BJ (cell line): ENCODE measurements at regions not wholly inside any gene's neighbourhood (a gene's known extent, or its start where the extent isn't known, plus 50 kb on each side); places are given as distances from the start of the nearest gene placed in this dataset.

Experiments
- CTCF ChIA-PET: fragments of 350-600 bp; formaldehyde crosslinking; extraction: SDS; loops from one replicate; lab custom pipeline; 2021; ENCODE audit warnings: antibody characterized with exemption, inconsistent platforms; lab: Yijun Ruan, JAX
- POLR2A ChIA-PET: fragments of 300-600 bp; sonication (Branson Sonifier 250); formaldehyde crosslinking; extraction: SDS; loops from one replicate; lab custom pipeline; 2021; ENCODE audit warnings: antibody characterized with exemption; lab: Charles Lee
- DNase-seq: peaks from one replicate; pipeline ENCODE4 v3.0.0-alpha.2; 2011; ENCODE audit warnings: low read depth
- H3K27me3 ChIP-seq: 2 replicates; pipeline ENCODE4 v1.6.0; 2011; ENCODE audit warnings: low read length; ENCODE audit not compliant: control insufficient read depth, insufficient read depth
- H3K36me3 ChIP-seq: 2 replicates; pipeline ENCODE4 v1.5.1; 2011; ENCODE audit warnings: low read length; ENCODE audit not compliant: control insufficient read depth, insufficient read depth
- H3K4me3 ChIP-seq: 2 replicates; pipeline ENCODE4 v1.5.1; 2011; ENCODE audit warnings: low read depth, mild to moderate bottlenecking, control low read depth, low read length
- CTCF ChIP-seq: IDR thresholded peaks from 2 replicates; pipeline ENCODE4 v1.5.1; 2011; ENCODE audit warnings: low read depth, mild to moderate bottlenecking, control low read depth, inconsistent platforms, low read length, moderate library complexity; ENCODE audit not compliant: insufficient read depth

DNA sequence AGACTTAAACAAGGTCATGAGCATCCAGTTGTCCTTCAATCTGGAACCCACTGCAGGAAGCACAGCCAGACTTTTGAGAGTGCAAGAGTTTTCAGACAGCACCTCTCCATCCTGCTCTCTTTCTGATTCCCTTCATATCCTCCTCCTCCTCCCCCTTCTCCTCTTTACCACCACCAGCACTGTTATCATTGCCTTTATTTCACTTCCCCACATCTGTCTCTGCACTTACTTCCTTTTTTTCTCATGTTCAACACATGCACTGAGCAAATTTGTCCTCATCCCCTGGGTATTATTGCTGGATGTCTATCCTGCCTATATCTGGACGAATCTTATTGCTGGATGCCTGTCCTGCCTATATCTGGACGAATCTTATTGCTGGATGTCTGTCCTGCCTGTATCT lies 554.8 kb downstream of the DHX35 start:
- H3K4me3 ChIP-seq, result no peak overlapping the region
- CTCF ChIA-PET, result no interaction called here

DNA sequence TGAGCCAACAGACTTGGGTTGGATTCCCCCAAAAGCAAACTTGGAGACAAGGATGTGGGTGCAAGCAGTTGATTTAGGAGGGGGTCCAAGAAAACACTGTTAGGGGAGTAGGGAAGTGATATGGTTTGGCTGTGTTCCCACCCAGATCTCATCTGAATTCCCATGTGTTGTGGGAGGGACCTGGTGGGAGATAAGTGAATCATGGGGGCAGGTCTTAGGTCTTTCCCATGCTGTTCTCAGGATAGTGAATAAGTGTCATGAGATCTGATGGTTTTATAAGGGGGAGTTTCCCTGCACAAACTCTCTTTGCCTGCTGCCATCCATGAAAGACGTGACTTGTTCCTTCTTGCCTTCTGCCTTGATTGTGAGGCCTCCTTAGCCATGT lies 542.6 kb downstream of the DHX35 start:
- no peak for DNase-seq
- no peak overlapping the region for H3K4me3 ChIP-seq
- TF ChIP-seq CTCF, result no peak
- no peaks in the 10 kb centered on the region for H3K36me3 ChIP-seq
- POLR2A ChIA-PET, result no interaction called here
- CTCF ChIA-PET, result no interaction called here
- no peaks in the 10 kb centered on the region for H3K27me3 ChIP-seq

More for the DNA sequence above, 554.8 kb downstream of the DHX35 start:
- POLR2A ChIA-PET, result no interaction called here
- Histone ChIP-seq H3K27me3 (no peaks in the 10 kb centered on the region), H3K36me3 (no peaks in the 10 kb centered on the region)
- no peak for DNase-seq
- no peak for TF ChIP-seq CTCF

DNA sequence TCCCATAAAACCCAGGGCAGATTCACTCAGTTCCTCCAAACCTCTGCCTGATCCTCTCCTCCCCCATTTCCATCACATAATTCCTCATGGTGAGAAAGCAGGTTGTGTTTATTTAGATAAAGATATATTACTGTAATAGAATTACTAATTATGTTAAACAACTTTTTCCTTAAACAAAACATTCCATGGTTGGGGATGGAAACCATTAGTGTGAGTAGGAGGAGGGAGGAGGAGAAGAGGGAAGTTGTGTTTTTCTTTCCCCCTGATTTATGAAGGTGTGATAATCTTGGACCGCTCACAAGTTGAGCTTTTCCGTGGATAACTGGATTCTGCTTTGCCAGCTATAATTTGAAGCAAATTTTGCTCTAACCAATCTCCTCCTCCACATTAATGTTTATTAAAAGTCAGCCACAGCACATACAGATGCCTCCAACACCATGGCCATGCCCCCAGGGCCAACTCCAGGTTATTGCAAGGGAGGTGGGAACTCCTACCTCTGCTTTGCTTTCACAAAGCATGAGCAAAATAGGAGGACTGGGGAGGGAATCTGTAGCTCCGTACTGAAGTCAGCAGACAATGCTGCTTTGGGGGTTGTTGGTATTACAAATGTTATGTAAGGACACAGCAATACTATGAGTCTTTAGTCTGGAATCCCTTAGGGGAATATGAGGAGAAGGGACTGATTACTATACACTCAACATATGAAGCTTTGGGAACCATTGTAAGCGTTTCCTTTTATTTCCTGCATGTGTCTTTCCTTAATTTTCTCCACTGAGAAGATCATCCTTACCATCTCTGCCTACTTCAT lies 542.0 kb downstream of the DHX35 start:
- TF ChIP-seq CTCF, result no peak
- POLR2A ChIA-PET, result no interaction called here
- Histone ChIP-seq H3K4me3 (no peak overlapping the region), H3K36me3 (no peaks in the 10 kb centered on the region), H3K27me3 (no peaks in the 10 kb centered on the region)
- no peak for DNase-seq
- CTCF ChIA-PET, result no interaction called here

GRCh38 chr20:39492223-39492797 lies 530.2 kb downstream of the DHX35 start:
- Histone ChIP-seq H3K36me3 (no peaks in the 10 kb centered on the region), H3K4me3 (no peak overlapping the region), H3K27me3 (no peaks in the 10 kb centered on the region)
- no peak for DNase-seq
- ChIA-PET POLR2A (no interaction called here), CTCF (no interaction called here)
- TF ChIP-seq CTCF, result no peak

GRCh38 chr20:39491711-39492110 lies 529.6 kb downstream of the DHX35 start:
- CTCF ChIA-PET, result no interaction called here
- Histone ChIP-seq H3K4me3 (no peak overlapping the region), H3K36me3 (no peaks in the 10 kb centered on the region), H3K27me3 (no peaks in the 10 kb centered on the region)
- no peak for DNase-seq
- TF ChIP-seq CTCF, result no peak
- POLR2A ChIA-PET, result no interaction called here
